HepG2 (cell line): ENCODE measurements at regions not wholly inside any gene's neighbourhood (a gene's known extent, or its start where the extent isn't known, plus 50 kb on each side); places are given as distances from the start of the nearest gene placed in this dataset.

Experiments
- ATAC-seq: fragments of 200-7000 bp; cut with Tn5 transposase; 3 replicates; pipeline ENCODE4 v1.9.1; 2020; ENCODE audit warnings: mild to moderate bottlenecking, moderate library complexity
- BruUV-seq: library from RNA; stranded (reverse); fragments of 400-500 nt; replicated peaks from 2 replicates; lab custom pipeline; 2021; lab: Mats Ljungman, UMichigan
- CTCF ChIA-PET: fragments of 300-600 bp; formaldehyde crosslinking; extraction: SDS; loops from one replicate; lab custom pipeline; 2021; ENCODE audit warnings: low total read pairs, inconsistent platforms, low intra/inter-chr PET ratio; lab: Yijun Ruan, JAX
- POLR2A ChIA-PET: fragments of 350-600 bp; sonication (Branson Sonifier 250); formaldehyde crosslinking; loops from one replicate; lab custom pipeline; 2020; ENCODE audit warnings: antibody characterized with exemption, inconsistent platforms; lab: Yijun Ruan, JAX
- DNase-seq: peaks from one replicate; pipeline ENCODE4 v3.0.0-alpha.2; 2015; ENCODE audit warnings: low spot score
- FAIRE-seq: peaks from 3 replicates; lab custom pipeline; 2011; peaks lifted over from hg19 to GRCh38; lab: Jason Lieb, UNC
- H2AFZ ChIP-seq: one replicate; pipeline ENCODE4 v1.6.1; 2011; ENCODE audit warnings: low read length, inconsistent platforms
- H3K27ac ChIP-seq: fragments of 300-600 bp; 3 replicates; pipeline ENCODE4 v1.8.0; 2011; ENCODE audit warnings: mixed run types, mild to moderate bottlenecking, mixed read lengths, low read length, inconsistent platforms; ENCODE audit not compliant: insufficient read depth; ENCODE audit errors: extremely low read length
- H3K27me3 ChIP-seq, 2 experiments: fragments of 200-600 bp in 1 of 2; 2 replicates in 1 of 2; 3 replicates in 1 of 2; pipeline versions ENCODE4 v1.6.0 to v1.8.0; 2011; ENCODE audit warnings: low read length in 2 of 2, mild to moderate bottlenecking in 2 of 2, moderate library complexity in 2 of 2, inconsistent platforms in 1 of 2; ENCODE audit not compliant: insufficient read depth in 2 of 2, control insufficient read depth in 1 of 2
- H3K36me3 ChIP-seq, 2 experiments: fragments of 200-600 bp in 1 of 2; replicated peaks in 1 of 2; 2 replicates in 1 of 2; 3 replicates in 1 of 2; pipeline versions ENCODE4 v1.5.1 to v1.8.0; 2011; ENCODE audit warnings: low read length in 2 of 2, inconsistent platforms in 1 of 2; ENCODE audit not compliant: insufficient read depth in 2 of 2, control insufficient read depth in 1 of 2
- H3K4me1 ChIP-seq: 2 replicates; pipeline ENCODE4 v1.5.1; 2012; ENCODE audit warnings: low read length, inconsistent platforms; ENCODE audit not compliant: insufficient read depth
- H3K4me2 ChIP-seq: 2 replicates; pipeline ENCODE4 v1.6.0; 2011; ENCODE audit warnings: low read depth, low read length, inconsistent platforms
- H3K4me3 ChIP-seq, 3 experiments: fragments of 200-600 bp in 1 of 3; sonication (generic), shearing (Covaris generic) in 1 of 3; replicated peaks in 1 of 3; 2 replicates each; pipeline ENCODE4 v1.5.1; 2011 to 2016; ENCODE audit warnings: low read length in 3 of 3, inconsistent platforms in 2 of 3, low read depth in 2 of 3, mild to moderate bottlenecking in 2 of 3, control low read depth in 1 of 3, mixed read lengths in 1 of 3; ENCODE audit not compliant: insufficient read depth in 1 of 3
- H3K79me2 ChIP-seq: one replicate; pipeline ENCODE4 v1.6.1; 2011; ENCODE audit warnings: low read length, inconsistent platforms; ENCODE audit not compliant: insufficient read depth
- H3K9ac ChIP-seq: 2 replicates; pipeline ENCODE4 v1.6.0; 2011; ENCODE audit warnings: mild to moderate bottlenecking, low read depth, low read length, inconsistent platforms; ENCODE audit not compliant: insufficient read depth
- H3K9me3 ChIP-seq: 2 replicates; pipeline ENCODE4 v1.5.1; 2012; ENCODE audit warnings: mild to moderate bottlenecking, low read length
- H4K20me1 ChIP-seq: 2 replicates; pipeline ENCODE4 v1.6.0; 2011; ENCODE audit warnings: inconsistent platforms, mild to moderate bottlenecking, low read length, moderate library complexity; ENCODE audit not compliant: insufficient read depth
- ARNT ChIP-seq: fragments of 450-650 bp; IDR thresholded peaks from 2 replicates; pipeline ENCODE4 v1.6.1; 2017
- BCL3 ChIP-seq: sonication (generic); formaldehyde crosslinking; IDR thresholded peaks from 2 replicates; pipeline ENCODE4 v1.5.1; 2020; ENCODE audit warnings: mild to moderate bottlenecking, missing genetic modification reagents, moderate library complexity
- ETS1 ChIP-seq: sonication (generic); formaldehyde crosslinking; IDR thresholded peaks from 2 replicates; pipeline ENCODE4 v1.4.0; 2020; ENCODE audit warnings: missing genetic modification reagents
- MATR3 ChIP-seq: sonication (generic); formaldehyde crosslinking; IDR thresholded peaks from 2 replicates; pipeline ENCODE4 v1.4.0; 2020; ENCODE audit warnings: missing genetic modification reagents
- NFIB ChIP-seq: sonication (generic); formaldehyde crosslinking; IDR thresholded peaks from 2 replicates; pipeline ENCODE4 v1.9.0; 2021; ENCODE audit warnings: missing genetic modification reagents, mild to moderate bottlenecking, borderline replicate concordance
- NR2F2 ChIP-seq: IDR thresholded peaks from 2 replicates; pipeline ENCODE4 v1.6.1; 2012; ENCODE audit warnings: low read depth, inconsistent platforms, borderline replicate concordance
- PHB2 ChIP-seq: fragments of 450-650 bp; IDR thresholded peaks from 2 replicates; pipeline ENCODE4 v1.6.1; 2018; ENCODE audit not compliant: partially characterized antibody
- POLR2AphosphoS2 ChIP-seq: IDR thresholded peaks from 2 replicates; pipeline ENCODE4 v1.6.1; 2011; ENCODE audit warnings: low read depth, low read length, improper control_type of control experiment
- SKI ChIP-seq: fragments of 450-650 bp; IDR thresholded peaks from one replicate; pipeline ENCODE4 v1.6.1; 2018; ENCODE audit warnings: mild to moderate bottlenecking; ENCODE audit not compliant: partially characterized antibody
- TFAP4 ChIP-seq: sonication (generic); IDR thresholded peaks from 2 replicates; pipeline ENCODE4 v1.6.1; 2016; ENCODE audit warnings: low read depth, borderline replicate concordance
- TP53 ChIP-seq: sonication (generic); formaldehyde crosslinking; conservative IDR thresholded peaks from 2 replicates; pipeline ENCODE4 v1.4.0; 2020; ENCODE audit warnings: missing genetic modification reagents
- XBP1 ChIP-seq: sonication (generic); formaldehyde crosslinking; IDR thresholded peaks from 2 replicates; pipeline ENCODE4 v1.5.0; 2020; ENCODE audit warnings: missing genetic modification reagents
- ZBTB42 ChIP-seq: sonication (generic); formaldehyde crosslinking; IDR thresholded peaks from 2 replicates; pipeline ENCODE4 v1.5.0; 2020; ENCODE audit warnings: mild to moderate bottlenecking, missing genetic modification reagents
- ZFP36L1 ChIP-seq: sonication (generic); formaldehyde crosslinking; IDR thresholded peaks from 2 replicates; pipeline ENCODE4 v1.8.0; 2022; ENCODE audit warnings: mild to moderate bottlenecking, missing genetic modification reagents, moderate library complexity
- ZFX ChIP-seq: sonication (generic); formaldehyde crosslinking; IDR thresholded peaks from 2 replicates; pipeline ENCODE4 v1.4.0; 2020; ENCODE audit warnings: mild to moderate bottlenecking, low read depth, missing genetic modification reagents, moderate library complexity
- ZIK1 ChIP-seq: sonication (generic); formaldehyde crosslinking; IDR thresholded peaks from 2 replicates; pipeline ENCODE4 v1.5.0; 2020; ENCODE audit warnings: mild to moderate bottlenecking, low read depth, missing genetic modification reagents, borderline replicate concordance
- ZNF138 ChIP-seq: sonication (generic); formaldehyde crosslinking; IDR thresholded peaks from 2 replicates; pipeline ENCODE4 v1.5.0; 2020; ENCODE audit warnings: mild to moderate bottlenecking, low read depth, missing genetic modification reagents
- ZNF33B ChIP-seq: sonication (generic); formaldehyde crosslinking; IDR thresholded peaks from 2 replicates; pipeline ENCODE4 v1.5.1; 2020; ENCODE audit warnings: mild to moderate bottlenecking, missing genetic modification reagents
- ZNF879 ChIP-seq: sonication (generic); formaldehyde crosslinking; IDR thresholded peaks from 2 replicates; pipeline ENCODE4 v1.8.1; 2023; ENCODE audit warnings: missing genetic modification reagents
- WGBS: methylation state at CpG from one replicate; pipeline ENCODE4 v1.1.6; 2017; ENCODE audit warnings: low lambda C conversion rate; 5-methylcytosine and 5-hydroxymethylcytosine counted together
- in situ Hi-C: cut with HindIII; loops from 2 replicates; pipeline ENCODE4 v1.10.0; 2017; ENCODE audit warnings: low pct_unique_long_range_greater_than_20kb; ENCODE audit not compliant: extremely low pct_ligation_motif_present
- intact Hi-C: fragments of 100-400 bp; cut with micrococcal nuclease; formaldehyde crosslinking; loops from one replicate; pipeline ENCODE4 v1.10.0; 2022; ENCODE audit not compliant: unreplicated experiment

GRCh38 chr11:95495706-95496105 is 264.7 kb upstream of the SESN3 start:
- no peaks in the 10 kb centered on the region for H4K20me1 ChIP-seq
- no peak overlapping the region for H3K9ac ChIP-seq
- H3K4me3 ChIP-seq, result no peak overlapping the region
- intact Hi-C loops, result no loop called here
- BruUV-seq, result no TSS peak
- no peak for DNase-seq
- no peaks in the 10 kb centered on the region for H3K9me3 ChIP-seq
- TF ChIP-seq XBP1 (CRISPR knock-in tag) (no peak), ZFX (CRISPR knock-in tag) (no peak), ZBTB42 (CRISPR knock-in tag) (no peak), NFIB (CRISPR knock-in tag) (no peak), POLR2AphosphoS2 (no peak), BCL3 (CRISPR knock-in tag) (no peak)
- POLR2A ChIA-PET, result no interaction called here
- no peaks in the 10 kb centered on the region for H3K36me3 ChIP-seq
- no peaks in the 10 kb centered on the region for H3K79me2 ChIP-seq
- FAIRE-seq, result no peak
- no peak for ATAC-seq
- H3K4me2 ChIP-seq, result no peak overlapping the region
- 4% methylated on average over 4 of the region's 4 CpGs for WGBS
- no peak overlapping the region for H3K27ac ChIP-seq
- in situ Hi-C loops, result no loop called here
- CTCF ChIA-PET, result no interaction called here
- no peaks in the 10 kb centered on the region for H3K4me1 ChIP-seq
- no peaks in the 10 kb centered on the region for H3K27me3 ChIP-seq
- no peak overlapping the region for H2AFZ ChIP-seq

- FAIRE-seq, result no peak
- BruUV-seq, result no TSS peak
- Histone ChIP-seq H3K79me2 (no peaks in the 10 kb centered on the region), H3K4me3 (no peak overlapping the region), H3K9ac (no peak overlapping the region), H2AFZ (no peak overlapping the region), H3K9me3 (no peaks in the 10 kb centered on the region), H4K20me1 (no peaks in the 10 kb centered on the region), H3K36me3 (no peaks in the 10 kb centered on the region), H3K4me2 (no peak overlapping the region), H3K27me3 (no peaks in the 10 kb centered on the region), H3K27ac (no peak overlapping the region), H3K4me1 (no peaks in the 10 kb centered on the region)
- no peak for DNase-seq
- in situ Hi-C loops (no loop called here), intact Hi-C loops (no loop called here)
- CTCF ChIA-PET, result no interaction called here
- no peak for ATAC-seq
- WGBS, result 0% methylated on average over 1 of the region's 1 CpG
- POLR2A ChIA-PET, result no interaction called here
- no peak for TF ChIP-seq MATR3 (CRISPR knock-in tag)
- TF ChIP-seq ZNF138 (CRISPR knock-in tag), result no peak
- no peak for TF ChIP-seq PHB2
- TF ChIP-seq TFAP4, result no peak
- TF ChIP-seq ETS1 (CRISPR knock-in tag), result no peak
- TF ChIP-seq ARNT, result no peak
- TF ChIP-seq SKI, result no peak
- no peak for TF ChIP-seq ZFP36L1 (CRISPR knock-in tag)
- no peak for TF ChIP-seq TP53 (CRISPR knock-in tag)
- no peak for TF ChIP-seq ZIK1
- no peak for TF ChIP-seq ZNF33B (CRISPR knock-in tag)
- TF ChIP-seq NR2F2, result no peak
- TF ChIP-seq ZNF879 (CRISPR knock-in tag), result no peak
Measured at GRCh38 chr11:95494856-95495255, 263.9 kb upstream of the SESN3 start.
